Ishikawa (cell line): ENCODE measurements at regions not wholly inside any gene's neighbourhood (a gene's known extent, or its start where the extent isn't known, plus 50 kb on each side); places are given as distances from the start of the nearest gene placed in this dataset.

ENCODE experiments used
- CEBPB ChIP-seq: IDR thresholded peaks from 2 replicates; pipeline ENCODE4 v1.6.1; 2012
- CREB1 ChIP-seq: IDR thresholded peaks from 2 replicates; pipeline ENCODE4 v1.6.1; 2012; ENCODE audit warnings: low read depth
- EP300 ChIP-seq: IDR thresholded peaks from 2 replicates; pipeline ENCODE4 v1.6.1; 2012; ENCODE audit warnings: borderline replicate concordance
- RAD21 ChIP-seq: IDR thresholded peaks from 2 replicates; pipeline ENCODE4 v1.6.1; 2012; ENCODE audit warnings: low read depth
- TAF1 ChIP-seq: IDR thresholded peaks from 2 replicates; pipeline ENCODE4 v1.6.1; 2012; ENCODE audit warnings: low read depth, mild to moderate bottlenecking
- TF ChIP-seq, protein P1 (sequence below): IDR thresholded peaks from 2 replicates; pipeline ENCODE4 v1.6.1; 2012; ENCODE audit warnings: low read depth, mild to moderate bottlenecking

DNA sequence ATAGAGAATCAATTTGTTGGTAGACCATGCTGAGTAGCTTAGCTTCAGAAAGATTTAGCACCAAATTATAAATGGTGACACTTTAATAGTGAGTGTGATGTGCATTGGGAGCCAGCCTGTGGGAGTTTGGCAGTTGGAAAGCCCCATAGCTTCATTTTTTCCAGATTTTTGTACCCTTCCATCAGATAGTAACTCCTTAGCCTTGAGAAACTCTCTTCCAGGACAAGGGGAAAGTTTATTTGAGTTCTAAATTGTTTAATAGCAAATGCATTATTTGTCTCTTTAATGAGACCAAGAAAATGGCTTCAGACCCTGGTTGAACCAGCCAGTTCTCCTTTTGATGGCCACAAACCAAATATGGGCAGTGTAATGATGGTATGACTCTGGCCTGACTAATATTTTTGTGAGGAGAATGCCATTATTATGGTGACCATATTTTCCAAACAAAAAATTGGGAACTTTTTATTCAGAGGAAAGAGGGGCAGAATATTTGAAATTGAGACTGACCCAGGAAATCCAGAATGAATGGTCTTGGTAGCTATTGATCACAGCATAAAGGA lies 49.8 kb downstream of the PLCE1 start:
- TF ChIP-seq TAF1: no peak
- no peak for TF ChIP-seq CEBPB
- TF ChIP-seq RAD21: no peak
- no peak for TF ChIP-seq CREB1
- no peak for TF ChIP-seq EP300
- TF ChIP-seq, protein P1, sequence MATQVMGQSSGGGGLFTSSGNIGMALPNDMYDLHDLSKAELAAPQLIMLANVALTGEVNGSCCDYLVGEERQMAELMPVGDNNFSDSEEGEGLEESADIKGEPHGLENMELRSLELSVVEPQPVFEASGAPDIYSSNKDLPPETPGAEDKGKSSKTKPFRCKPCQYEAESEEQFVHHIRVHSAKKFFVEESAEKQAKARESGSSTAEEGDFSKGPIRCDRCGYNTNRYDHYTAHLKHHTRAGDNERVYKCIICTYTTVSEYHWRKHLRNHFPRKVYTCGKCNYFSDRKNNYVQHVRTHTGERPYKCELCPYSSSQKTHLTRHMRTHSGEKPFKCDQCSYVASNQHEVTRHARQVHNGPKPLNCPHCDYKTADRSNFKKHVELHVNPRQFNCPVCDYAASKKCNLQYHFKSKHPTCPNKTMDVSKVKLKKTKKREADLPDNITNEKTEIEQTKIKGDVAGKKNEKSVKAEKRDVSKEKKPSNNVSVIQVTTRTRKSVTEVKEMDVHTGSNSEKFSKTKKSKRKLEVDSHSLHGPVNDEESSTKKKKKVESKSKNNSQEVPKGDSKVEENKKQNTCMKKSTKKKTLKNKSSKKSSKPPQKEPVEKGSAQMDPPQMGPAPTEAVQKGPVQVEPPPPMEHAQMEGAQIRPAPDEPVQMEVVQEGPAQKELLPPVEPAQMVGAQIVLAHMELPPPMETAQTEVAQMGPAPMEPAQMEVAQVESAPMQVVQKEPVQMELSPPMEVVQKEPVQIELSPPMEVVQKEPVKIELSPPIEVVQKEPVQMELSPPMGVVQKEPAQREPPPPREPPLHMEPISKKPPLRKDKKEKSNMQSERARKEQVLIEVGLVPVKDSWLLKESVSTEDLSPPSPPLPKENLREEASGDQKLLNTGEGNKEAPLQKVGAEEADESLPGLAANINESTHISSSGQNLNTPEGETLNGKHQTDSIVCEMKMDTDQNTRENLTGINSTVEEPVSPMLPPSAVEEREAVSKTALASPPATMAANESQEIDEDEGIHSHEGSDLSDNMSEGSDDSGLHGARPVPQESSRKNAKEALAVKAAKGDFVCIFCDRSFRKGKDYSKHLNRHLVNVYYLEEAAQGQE: no peak
